Bronchial epithelial cell (primary cell): ENCODE measurements at regions not wholly inside any gene's neighbourhood (a gene's known extent, or its start where the extent isn't known, plus 50 kb on each side); places are given as distances from the start of the nearest gene placed in this dataset.
"Not testable (repeated sequence)": the region's sequence is repeated elsewhere in the genome, so short reads cannot be mapped to it uniquely, and the experiment has no call there.

Experiments
- DNase-seq: peaks from one replicate; pipeline ENCODE4 v3.0.0-alpha.2; 2010; ENCODE audit warnings: low read depth
- FAIRE-seq: peaks from 2 replicates; lab custom pipeline; 2011; peaks lifted over from hg19 to GRCh38; lab: Jason Lieb, UNC
- H3K27me3 ChIP-seq: 2 replicates; pipeline ENCODE4 v1.5.1; 2011; ENCODE audit warnings: low read length; ENCODE audit not compliant: control insufficient read depth, insufficient read depth
- H3K36me3 ChIP-seq: 2 replicates; pipeline ENCODE4 v1.5.1; 2011; ENCODE audit warnings: low read length; ENCODE audit not compliant: control insufficient read depth, insufficient read depth
- H3K4me3 ChIP-seq: 2 replicates; pipeline ENCODE4 v1.5.1; 2011; ENCODE audit warnings: mild to moderate bottlenecking, low read depth, low read length, control low read depth
- CTCF ChIP-seq: IDR thresholded peaks from 2 replicates; pipeline ENCODE4 v1.5.1; 2011; ENCODE audit warnings: mild to moderate bottlenecking, moderate library complexity, low read length, control low read depth, inconsistent platforms; ENCODE audit not compliant: insufficient read depth, severe bottlenecking

- Histone ChIP-seq H3K27me3 (no peaks in the 10 kb centered on the region), H3K36me3 (no peaks in the 10 kb centered on the region), H3K4me3 (no peak overlapping the region)
- TF ChIP-seq CTCF, result no peak
- DNase-seq (no peak), FAIRE-seq (no peak)
Measured at GRCh38 chr20:11702721-11703518, 214.8 kb upstream of the BTBD3 start.

- DNase-seq (no peak), FAIRE-seq (no peak)
- Histone ChIP-seq H3K36me3 (no peaks in the 10 kb centered on the region), H3K4me3 (no peak overlapping the region), H3K27me3 (no peaks in the 10 kb centered on the region)
- no peak for TF ChIP-seq CTCF
Measured at GRCh38 chr20:11705512-11705911, 212.2 kb upstream of the BTBD3 start.

- H3K36me3 ChIP-seq, FAIRE-seq, H3K4me3 ChIP-seq, H3K27me3 ChIP-seq, DNase-seq: not testable (repeated sequence)
Measured at GRCh38 chr20:11708223-11708622, 209.5 kb upstream of the BTBD3 start.

- DNase-seq (no peak), FAIRE-seq (peak; percentile 28)
- Histone ChIP-seq H3K27me3 (no peaks in the 10 kb centered on the region), H3K36me3 (no peaks in the 10 kb centered on the region), H3K4me3 (no peak overlapping the region)
- TF ChIP-seq CTCF, result no peak
Measured at GRCh38 chr20:11711214-11711613, 206.5 kb upstream of the BTBD3 start.

GRCh38 chr20:11712639-11713160 is 205.0 kb upstream of the BTBD3 start:
- H3K4me3 ChIP-seq, result no peak overlapping the region
- no peak for FAIRE-seq
- no peaks in the 10 kb centered on the region for H3K36me3 ChIP-seq
- H3K27me3 ChIP-seq, result no peaks in the 10 kb centered on the region
- TF ChIP-seq CTCF, result no peak
- DNase-seq, result no peak

- TF ChIP-seq CTCF, result no peak
- Histone ChIP-seq H3K4me3 (no peak overlapping the region), H3K36me3 (no peaks in the 10 kb centered on the region), H3K27me3 (no peaks in the 10 kb centered on the region)
- no peak for DNase-seq
- FAIRE-seq, result no peak
Measured at GRCh38 chr20:11714886-11715285, 202.8 kb upstream of the BTBD3 start.
